HFFc6 (cell line): ENCODE measurements at regions not wholly inside any gene's neighbourhood (a gene's known extent, or its start where the extent isn't known, plus 50 kb on each side); places are given as distances from the start of the nearest gene placed in this dataset.

Experiments used
- DNase-seq: peaks from one replicate; pipeline ENCODE4 v3.0.0-alpha.2; 2018
- H3K27ac Mint-ChIP-seq: 2 replicates; pipeline ENCODE4 v1.8.0; 2020; ENCODE audit warnings: mild to moderate bottlenecking, mixed read lengths
- H3K27me3 Mint-ChIP-seq: 2 replicates; pipeline ENCODE4 v1.8.0; 2021; ENCODE audit warnings: mild to moderate bottlenecking, moderate library complexity, mixed read lengths; ENCODE audit not compliant: insufficient read depth
- H3K36me3 Mint-ChIP-seq: 2 replicates; pipeline ENCODE4 v1.8.0; 2021; ENCODE audit warnings: low read depth, mixed read lengths
- H3K4me1 Mint-ChIP-seq: 2 replicates; pipeline ENCODE4 v1.8.0; 2020; ENCODE audit warnings: low read depth, mixed read lengths
- H3K4me3 Mint-ChIP-seq: 2 replicates; pipeline ENCODE4 v1.8.0; 2020; ENCODE audit warnings: mild to moderate bottlenecking, moderate library complexity, mixed read lengths
- H3K9me3 Mint-ChIP-seq: 2 replicates; pipeline ENCODE4 v1.8.0; 2020; ENCODE audit warnings: mild to moderate bottlenecking, mixed read lengths
- TF ChIP-seq, protein P1 (sequence below): fragments of 200-600 bp; sonication (generic); IDR thresholded peaks from 2 replicates; pipeline ENCODE4 v1.5.0; 2021; ENCODE audit warnings: antibody characterized with exemption, mild to moderate bottlenecking

DNA sequence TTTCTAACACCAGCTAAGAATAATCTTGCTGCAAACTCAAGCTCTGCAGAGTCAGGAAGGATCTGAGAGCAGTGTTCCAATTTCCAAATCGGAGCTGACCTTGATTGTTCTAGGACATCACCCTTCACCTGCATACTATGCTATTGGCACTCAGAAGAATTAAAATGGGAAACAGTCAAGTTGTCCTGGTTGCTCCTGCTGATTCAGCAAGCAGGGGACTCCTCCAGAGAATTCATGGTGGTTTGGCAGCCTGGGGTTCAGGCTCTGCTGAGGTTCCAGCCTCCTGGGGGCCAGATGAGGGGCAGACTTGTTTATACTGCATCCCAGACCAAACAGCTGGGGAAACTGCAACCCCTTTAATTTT, 213.7 kb upstream of the ADAMTS9 start:
- TF ChIP-seq, protein P1, sequence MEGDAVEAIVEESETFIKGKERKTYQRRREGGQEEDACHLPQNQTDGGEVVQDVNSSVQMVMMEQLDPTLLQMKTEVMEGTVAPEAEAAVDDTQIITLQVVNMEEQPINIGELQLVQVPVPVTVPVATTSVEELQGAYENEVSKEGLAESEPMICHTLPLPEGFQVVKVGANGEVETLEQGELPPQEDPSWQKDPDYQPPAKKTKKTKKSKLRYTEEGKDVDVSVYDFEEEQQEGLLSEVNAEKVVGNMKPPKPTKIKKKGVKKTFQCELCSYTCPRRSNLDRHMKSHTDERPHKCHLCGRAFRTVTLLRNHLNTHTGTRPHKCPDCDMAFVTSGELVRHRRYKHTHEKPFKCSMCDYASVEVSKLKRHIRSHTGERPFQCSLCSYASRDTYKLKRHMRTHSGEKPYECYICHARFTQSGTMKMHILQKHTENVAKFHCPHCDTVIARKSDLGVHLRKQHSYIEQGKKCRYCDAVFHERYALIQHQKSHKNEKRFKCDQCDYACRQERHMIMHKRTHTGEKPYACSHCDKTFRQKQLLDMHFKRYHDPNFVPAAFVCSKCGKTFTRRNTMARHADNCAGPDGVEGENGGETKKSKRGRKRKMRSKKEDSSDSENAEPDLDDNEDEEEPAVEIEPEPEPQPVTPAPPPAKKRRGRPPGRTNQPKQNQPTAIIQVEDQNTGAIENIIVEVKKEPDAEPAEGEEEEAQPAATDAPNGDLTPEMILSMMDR: no peak
- Mint-ChIP-seq H3K4me1 (no peaks in the 10 kb centered on the region), H3K4me3 (no peak overlapping the region)

DNA sequence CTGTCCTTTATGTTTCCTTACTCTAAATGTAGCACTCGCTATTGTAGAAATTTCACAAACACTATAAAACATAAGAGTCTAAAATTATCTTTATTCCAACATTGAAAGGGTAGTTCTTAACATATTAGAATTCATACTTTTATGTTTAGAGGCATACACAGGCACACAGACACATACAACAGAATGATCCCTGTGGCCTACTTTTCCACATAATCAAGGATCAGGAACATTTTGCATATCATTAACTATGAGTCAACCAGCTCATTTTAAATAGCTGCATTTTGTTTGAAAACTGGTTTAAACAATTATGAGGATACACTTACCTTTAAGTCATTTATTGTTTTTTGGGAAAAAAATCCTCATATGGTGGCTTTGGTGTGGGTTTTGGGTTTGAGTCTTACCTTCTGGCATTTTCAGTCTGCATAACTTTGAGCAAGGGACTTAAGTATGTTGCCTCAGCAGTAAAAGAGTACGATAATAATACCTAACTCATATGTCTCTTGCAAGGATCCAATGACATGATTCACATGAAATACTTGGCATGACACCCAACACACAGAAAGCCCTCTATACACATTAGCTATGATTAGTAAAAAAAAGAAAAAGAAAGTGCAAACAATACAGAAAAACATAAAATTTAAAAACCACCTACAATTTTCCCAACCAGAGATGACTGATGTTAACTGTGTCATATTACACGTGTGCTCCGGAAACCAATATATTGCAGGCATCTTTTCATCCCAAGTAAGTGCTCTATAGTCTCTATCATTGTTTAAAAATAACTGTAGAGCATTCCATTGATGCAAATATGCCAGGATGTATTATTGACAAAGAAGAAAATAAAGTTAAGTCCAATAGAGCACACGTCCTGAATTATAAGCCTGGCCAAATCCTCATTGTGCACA, 213.1 kb upstream of the ADAMTS9 start:
- no peak overlapping the region for H3K27ac Mint-ChIP-seq
- no peaks in the 10 kb centered on the region; the same call in 1 of the 2 replicates for H3K27me3 Mint-ChIP-seq
- TF ChIP-seq, protein P1: no peak
- no peaks in the 10 kb centered on the region for H3K36me3 Mint-ChIP-seq
- DNase-seq: no peak
- H3K4me3 Mint-ChIP-seq: no peak overlapping the region
- no peaks in the 10 kb centered on the region for H3K4me1 Mint-ChIP-seq
- H3K9me3 Mint-ChIP-seq: peaks cover 27% of the 10 kb centered on the region

More for the DNA sequence above, 213.7 kb upstream of the ADAMTS9 start:
- Mint-ChIP-seq H3K36me3 (no peaks in the 10 kb centered on the region), H3K27me3 (no peaks in the 10 kb centered on the region; the same call in 1 of the 2 replicates), H3K9me3 (peaks cover 25% of the 10 kb centered on the region), H3K27ac (no peak overlapping the region)
- DNase-seq: no peak

DNA sequence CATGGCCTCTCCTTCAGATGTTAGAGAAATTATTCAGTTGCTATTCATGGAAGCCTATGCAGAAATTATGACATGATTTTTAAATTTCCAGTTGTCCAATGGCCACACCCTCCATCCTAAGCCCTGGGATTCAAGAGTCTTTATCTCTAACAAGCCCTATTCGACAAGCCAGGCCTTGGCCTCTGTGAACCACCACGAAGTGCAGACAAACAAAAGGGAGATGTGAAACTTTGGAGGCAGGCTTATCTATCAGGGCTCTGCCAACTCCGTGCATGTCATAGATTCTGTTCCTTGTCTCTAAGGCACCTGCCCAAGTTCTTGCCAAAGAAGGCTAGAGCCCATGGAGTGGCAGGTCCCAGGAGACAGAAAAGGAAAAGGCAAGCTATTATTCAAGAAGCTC, 212.4 kb upstream of the ADAMTS9 start:
- Mint-ChIP-seq H3K36me3 (no peaks in the 10 kb centered on the region), H3K27me3 (no peaks in the 10 kb centered on the region; the same call in 1 of the 2 replicates), H3K9me3 (peaks cover 20% of the 10 kb centered on the region), H3K27ac (no peak overlapping the region), H3K4me1 (no peaks in the 10 kb centered on the region), H3K4me3 (no peak overlapping the region)
- TF ChIP-seq, protein P1: no peak
- DNase-seq: no peak

- Mint-ChIP-seq H3K4me1 (no peaks in the 10 kb centered on the region), H3K27me3 (no peaks in the 10 kb centered on the region), H3K27ac (no peak overlapping the region), H3K36me3 (no peaks in the 10 kb centered on the region), H3K4me3 (no peak overlapping the region), H3K9me3 (peaks cover 22% of the 10 kb centered on the region)
- no peak for DNase-seq
- TF ChIP-seq, protein P1: no peak
Measured at GRCh38 chr3:64898941-64899340, 211.1 kb upstream of the ADAMTS9 start.

DNA sequence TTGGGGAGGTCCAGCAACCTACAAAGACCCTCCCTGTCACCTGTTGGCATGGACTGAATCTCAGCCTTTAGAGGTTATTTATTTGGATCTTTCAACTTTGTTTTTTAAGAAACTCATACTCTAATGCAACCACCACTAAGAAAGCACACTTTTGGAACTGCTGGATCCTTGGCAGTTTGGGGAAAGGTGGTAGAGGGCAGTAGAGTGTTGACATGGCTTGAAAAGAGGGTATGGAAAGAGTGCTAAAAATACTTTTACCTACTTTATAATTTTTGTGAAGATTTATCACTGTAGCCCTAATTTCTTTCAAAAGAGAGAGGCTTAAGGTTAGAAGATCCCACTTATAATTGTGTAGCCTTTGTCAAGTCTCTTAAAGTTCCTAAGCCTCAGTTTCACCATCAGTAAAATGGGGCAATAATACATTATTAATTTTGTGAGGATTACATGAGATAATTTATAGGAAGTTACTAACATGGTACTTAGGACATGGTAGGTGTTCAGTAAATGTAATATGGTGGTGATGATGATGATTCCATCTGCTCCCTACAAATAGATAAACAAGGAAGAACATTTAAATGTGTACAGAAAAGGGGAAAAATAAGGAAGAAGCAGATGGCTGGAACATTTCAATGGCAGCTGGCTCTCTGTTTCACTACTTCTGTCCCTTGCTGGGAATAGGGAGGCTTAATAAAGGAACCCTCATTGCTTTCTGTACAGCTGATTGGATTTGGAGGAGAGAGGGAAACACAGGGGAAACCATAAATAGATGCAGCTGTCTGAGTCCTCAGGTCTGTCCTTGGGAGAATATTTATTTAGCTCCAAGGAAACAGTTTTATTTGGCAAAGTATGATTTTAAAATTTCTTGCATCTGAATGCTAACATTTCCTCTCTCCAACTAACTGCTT, 208.4 kb upstream of the ADAMTS9 start:
- Mint-ChIP-seq H3K27me3 (no peaks in the 10 kb centered on the region), H3K4me1 (no peaks in the 10 kb centered on the region), H3K9me3 (peaks cover 12% of the 10 kb centered on the region), H3K27ac (no peak overlapping the region), H3K36me3 (no peaks in the 10 kb centered on the region), H3K4me3 (no peak overlapping the region)
- no peak for DNase-seq
- TF ChIP-seq, protein P1: no peak
